ENCODE measurements at regions not wholly inside any gene's neighbourhood (a gene's known extent, or its start where the extent isn't known, plus 50 kb on each side); places are given as distances from the start of the nearest gene placed in this dataset.
"Not testable (repeated sequence)": the region's sequence is repeated elsewhere in the genome, so short reads cannot be mapped to it uniquely, and the experiment has no call there.

DNA sequence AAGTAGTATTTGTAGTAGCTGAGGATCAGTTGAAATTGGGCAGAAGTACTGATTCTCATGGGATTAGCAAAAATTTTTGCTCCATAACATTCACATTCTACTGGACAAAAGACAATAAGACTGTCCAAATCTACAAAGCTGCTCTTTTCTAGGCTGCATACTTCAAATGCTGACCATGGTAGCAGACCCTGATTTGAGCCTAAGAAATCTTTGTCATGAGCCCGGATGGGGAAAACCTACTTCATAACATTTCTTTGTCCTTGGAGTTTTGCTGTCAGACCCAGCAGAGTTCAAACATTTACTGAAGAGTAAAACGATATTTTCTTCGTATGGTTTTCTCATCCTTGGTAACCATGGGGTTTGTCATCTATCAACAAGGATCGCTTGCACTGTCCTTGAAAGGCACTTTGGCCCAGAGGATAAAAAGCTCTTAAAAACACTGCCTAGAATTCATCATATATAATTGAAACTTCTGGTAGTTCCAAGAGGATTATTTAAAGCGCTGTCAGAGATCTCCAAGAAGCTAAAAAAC is 216.9 kb downstream of the CAVIN4 start:
- no peak for FAIRE-seq
- DNase-seq (ENCODE audit: low spot score in 2 of 2) = no peak

DNA sequence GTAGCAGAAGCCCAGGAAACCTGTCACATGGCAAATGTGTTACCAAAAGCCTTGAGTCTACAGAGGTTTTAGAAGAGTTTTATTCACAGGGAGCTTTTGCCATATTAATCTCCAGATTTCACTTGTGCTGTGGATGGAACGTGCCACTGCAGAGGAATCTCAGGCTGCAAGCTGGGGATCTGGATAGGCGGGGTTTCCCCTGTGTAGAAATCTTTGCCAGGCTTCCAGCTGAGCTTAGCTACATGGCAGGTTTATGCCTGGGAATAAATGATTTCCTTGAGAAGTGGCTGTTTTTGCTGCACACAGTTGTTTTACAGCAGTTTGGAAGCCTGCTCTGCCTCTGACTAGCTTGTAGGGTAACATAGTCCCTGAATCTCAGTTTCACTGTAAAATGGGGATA is 224.6 kb upstream of the PLPPR1 start:
- FAIRE-seq (no peak), DNase-seq (ENCODE audit: low spot score in 2 of 2) (no peak)

DNA sequence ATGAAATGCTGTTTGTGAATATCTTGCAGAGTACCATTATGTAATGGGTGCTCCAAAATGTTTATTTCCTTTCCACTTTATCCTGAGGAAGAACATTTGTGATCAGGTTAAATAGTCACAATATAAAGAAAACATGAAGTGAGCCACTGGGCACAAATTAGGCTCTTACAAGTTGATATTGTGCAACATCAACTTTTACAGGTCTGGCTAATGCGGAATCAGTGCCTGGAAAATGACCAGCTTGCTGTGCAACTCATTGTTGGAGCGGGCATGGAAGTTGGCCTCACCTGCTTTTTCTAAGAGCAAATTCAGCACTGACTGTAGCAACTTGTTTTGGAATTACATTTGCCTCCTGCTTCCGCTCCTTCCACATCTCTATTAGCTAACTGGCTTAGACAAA is 216.9 kb upstream of the PLPPR1 start:
- FAIRE-seq (no peak), DNase-seq (ENCODE audit: low spot score in 2 of 2) (no peak)

DNA sequence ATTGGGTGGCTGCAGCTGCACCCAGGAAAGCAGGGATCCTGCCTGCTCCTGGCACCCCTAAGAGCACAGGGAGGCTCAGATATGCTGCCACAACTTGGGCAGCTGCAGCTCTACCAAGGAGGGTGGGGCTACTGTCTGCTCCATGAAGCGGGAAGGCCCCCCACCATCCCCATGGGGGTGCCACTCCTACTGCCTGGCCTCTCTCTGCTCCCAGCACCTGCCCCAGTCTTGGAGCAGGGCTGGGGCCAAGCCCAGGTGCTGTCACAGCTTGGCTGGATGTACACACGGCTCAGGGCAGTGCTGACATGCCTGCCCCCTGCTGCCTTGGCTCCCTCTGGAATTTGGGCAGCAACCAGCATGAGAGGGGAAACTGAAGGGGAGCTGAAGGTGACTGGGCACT is 214.7 kb upstream of the PLPPR1 start:
- no peak for FAIRE-seq
- DNase-seq (ENCODE audit: low spot score in 2 of 2) = no peak

DNA sequence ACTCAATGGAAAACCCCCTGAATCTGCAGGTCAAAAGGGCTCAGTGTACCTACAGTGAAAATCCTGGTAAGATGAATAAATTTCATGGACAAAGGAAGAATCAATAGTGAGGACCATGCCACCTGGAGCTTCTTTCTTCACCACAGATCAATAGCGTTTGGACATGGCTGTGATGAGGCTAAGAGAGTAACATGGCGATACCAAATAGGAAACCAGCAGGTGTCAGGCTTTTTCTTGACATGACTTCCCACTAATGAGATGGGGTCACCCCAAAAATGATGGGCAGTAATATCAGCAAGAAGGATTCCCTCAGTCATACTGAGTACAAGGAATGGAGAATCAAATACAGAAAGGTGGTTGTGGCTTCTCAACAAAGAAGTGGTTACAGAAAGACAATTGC is 208.5 kb upstream of the PLPPR1 start:
- no peak for FAIRE-seq
- DNase-seq (ENCODE audit: low spot score in 2 of 2) = no peak

DNA sequence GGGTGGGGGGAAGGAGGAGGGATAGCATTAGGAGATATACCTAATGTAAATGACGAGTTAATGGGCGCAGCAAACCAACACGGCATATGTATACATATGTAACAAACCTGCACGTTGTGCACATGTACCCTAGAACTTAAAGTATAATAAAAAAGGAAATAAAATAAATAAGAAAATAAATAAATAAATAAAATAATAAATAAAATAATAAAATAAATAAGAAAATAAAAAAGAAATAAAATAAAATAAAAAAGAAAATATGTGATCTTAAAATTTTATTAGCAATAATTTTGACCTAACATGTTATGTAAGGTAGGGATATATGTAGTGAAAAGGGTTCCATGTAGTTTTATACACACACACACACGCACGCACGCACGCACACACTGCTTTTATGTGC is 195.5 kb upstream of the PLPPR1 start:
- not testable (repeated sequence) for DNase-seq (ENCODE audit: low spot score in 2 of 2)
- FAIRE-seq = peak; percentile 93

DNA sequence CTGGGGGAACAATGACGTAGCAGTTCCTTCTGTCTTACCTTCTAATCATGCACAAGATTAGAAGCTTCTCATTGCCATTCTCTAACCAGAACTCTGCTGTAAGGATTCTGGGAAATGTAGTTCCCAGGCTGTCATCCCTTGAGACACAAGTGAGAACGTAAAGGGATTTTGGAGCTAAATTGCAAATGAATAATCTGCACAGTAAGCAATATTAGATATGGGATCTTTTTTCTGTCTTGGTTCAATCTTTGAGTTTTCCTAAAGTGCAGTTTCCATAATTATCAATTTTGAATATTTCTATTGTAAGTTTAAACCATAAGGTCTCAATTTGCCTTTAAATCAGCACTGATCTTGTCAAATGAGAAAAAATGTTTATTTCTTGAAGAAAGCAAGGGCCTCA is 189.7 kb upstream of the PLPPR1 start:
- DNase-seq (ENCODE audit: low spot score in 2 of 2) = no peak
- FAIRE-seq = no peak

DNA sequence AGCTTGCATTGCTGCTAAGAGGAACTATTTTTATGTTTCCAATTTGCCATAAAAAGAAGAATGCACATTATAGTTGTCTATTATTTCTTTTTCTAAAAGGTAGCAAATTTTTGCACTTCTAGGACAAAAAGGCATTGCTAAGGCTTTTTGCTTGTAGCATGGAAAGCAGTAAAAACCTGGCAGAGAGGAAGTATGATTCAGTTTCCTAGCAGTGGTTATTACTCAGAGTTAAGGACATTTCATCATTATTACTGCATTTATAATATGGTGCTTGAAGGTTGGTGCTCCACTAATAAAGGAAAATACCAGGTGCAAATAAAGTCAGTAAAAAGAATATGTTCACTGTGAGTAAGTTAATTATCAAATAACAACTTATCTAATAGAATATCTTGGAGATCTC is 179.8 kb upstream of the PLPPR1 start:
- DNase-seq (ENCODE audit: low spot score in 2 of 2) = no peak
- FAIRE-seq = no peak

DNA sequence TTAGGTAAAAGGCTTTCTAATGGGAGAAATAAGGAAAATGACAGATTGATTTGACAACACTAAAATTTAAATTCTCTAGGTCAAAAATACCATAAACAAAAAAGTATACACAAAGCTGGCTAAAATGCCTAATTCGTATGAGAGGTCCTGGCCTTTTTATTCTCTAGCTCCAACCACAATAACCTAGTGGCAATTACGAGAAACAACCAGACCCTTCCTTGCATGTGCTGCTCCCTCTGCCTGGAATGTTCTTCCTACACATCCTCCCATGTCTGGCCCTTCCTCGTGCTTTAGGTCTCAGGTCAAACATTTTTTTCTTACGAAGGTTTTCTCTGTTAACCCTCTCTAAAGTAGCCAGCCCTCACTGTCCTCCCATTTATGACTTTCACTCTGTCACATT is 176.4 kb upstream of the PLPPR1 start:
- DNase-seq (ENCODE audit: low spot score in 2 of 2) (no peak), FAIRE-seq (no peak)

DNA sequence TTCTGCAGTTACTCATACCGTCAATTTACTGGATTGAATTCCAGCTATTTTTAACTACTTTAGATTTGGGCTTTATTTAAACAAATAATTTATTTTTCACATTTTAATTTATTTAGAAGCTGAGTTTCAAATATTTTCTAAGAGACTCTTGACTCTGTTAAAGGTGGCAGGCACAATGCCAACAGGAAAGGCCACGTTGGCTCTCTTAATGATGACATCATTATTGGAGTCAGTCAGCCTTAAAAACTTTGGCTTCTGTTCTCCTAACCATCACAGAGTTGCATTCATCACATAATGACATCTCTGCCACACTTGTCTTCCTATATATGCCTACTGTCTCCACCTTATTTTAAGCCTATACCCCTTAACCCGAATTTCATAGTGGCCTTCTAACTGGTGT is 172.3 kb upstream of the PLPPR1 start:
- FAIRE-seq (no peak), DNase-seq (ENCODE audit: low spot score in 2 of 2) (no peak)

DNA sequence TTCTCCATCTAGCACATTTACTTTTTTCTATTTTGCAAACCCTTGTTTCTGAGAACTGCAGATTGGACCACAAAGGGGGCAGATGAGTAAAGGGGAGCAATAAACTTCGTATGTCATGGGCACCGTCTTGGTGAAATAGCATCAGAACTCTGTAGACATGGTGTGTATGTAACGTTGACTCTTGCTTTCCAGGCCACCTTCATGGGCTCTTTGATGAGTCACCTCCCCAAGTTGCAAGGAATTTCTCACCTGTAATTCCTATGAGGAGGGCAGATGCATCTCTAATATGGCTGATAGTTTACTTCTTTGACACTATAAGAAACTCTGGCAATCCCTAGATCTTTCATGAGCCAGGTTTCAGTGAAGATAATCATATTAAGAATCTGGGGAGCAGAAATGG is 163.4 kb upstream of the PLPPR1 start:
- FAIRE-seq = no peak
- no peak for DNase-seq (ENCODE audit: low spot score in 2 of 2)

DNA sequence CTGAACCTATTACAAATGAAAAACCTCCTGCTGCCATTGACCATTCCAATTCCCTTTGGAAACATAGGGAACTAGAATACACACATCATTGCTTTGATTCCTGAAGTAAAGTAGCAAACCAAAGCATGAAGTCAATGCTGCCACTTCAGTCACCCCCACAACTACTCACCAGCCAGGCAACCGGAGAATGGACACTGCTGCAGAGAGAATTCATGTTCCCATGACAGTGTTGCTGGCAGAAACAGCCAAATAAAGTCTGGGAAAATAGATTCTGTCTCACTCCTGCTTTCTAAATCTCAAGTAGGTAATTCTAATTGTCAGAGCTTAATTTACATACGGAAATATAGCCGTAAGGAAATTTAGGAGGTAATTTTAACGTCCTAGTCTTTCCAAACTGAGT is 162.9 kb upstream of the PLPPR1 start:
- FAIRE-seq (no peak), DNase-seq (ENCODE audit: low spot score in 2 of 2) (no peak)

DNA sequence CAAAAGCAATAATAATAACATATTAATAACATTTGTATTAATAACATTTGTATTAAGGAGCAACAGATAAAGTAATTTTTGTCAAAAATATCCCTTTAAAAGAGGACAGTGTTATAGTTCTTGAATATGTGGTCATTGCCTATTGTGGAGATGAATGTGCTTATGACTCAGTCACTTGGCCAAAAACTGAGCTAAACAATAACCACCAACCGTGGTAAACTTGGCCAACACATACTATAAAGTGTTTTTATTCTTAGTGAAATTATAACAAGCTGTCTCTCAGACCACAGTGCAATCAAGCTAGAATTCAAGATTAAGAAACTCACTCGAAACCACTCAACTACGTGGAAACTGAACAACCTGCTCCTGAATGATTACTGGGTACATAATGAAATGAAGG is 159.2 kb upstream of the PLPPR1 start:
- FAIRE-seq (no peak), DNase-seq (ENCODE audit: low spot score in 2 of 2) (no peak)

DNA sequence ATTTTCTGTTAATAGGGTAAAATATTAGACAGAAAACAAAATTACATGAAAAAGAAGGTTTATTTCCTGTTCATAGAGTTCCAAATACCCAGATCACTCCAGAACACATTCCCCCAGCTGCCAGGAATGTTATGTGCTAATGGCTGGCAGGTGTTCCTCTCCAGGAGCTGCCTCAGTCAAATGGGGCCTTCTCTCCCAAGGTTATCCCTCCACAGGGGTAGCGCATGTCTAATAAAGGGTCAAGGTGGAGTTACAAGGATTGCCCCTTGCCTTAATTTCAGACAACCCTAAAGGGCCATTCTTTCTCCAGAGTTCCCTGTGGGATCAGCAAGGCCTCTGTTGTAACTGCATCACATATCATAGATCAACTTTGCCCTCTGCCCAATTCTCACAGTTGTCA is 148.6 kb upstream of the PLPPR1 start:
- DNase-seq (ENCODE audit: low spot score in 2 of 2) (no peak), FAIRE-seq (no peak)

DNA sequence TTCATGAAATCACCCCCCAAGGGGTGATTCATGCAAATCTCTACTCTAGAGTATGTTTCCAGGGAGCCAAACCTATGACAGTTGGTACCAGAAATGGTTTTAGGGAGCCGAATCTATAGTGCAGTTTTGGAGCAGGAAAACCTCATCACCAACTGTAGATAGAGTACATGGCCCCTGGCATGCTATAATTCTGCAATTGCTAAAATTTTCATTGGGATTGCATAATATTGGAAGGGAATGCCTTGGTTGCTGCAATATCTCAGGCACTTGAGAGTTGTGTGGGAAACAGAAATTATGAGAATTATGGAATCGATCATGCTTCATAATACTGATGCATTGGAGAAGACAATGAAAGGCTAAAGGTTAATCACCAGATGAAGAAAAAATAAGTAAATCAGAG is 148.2 kb upstream of the PLPPR1 start:
- DNase-seq (ENCODE audit: low spot score in 2 of 2) (no peak), FAIRE-seq (no peak)

DNA sequence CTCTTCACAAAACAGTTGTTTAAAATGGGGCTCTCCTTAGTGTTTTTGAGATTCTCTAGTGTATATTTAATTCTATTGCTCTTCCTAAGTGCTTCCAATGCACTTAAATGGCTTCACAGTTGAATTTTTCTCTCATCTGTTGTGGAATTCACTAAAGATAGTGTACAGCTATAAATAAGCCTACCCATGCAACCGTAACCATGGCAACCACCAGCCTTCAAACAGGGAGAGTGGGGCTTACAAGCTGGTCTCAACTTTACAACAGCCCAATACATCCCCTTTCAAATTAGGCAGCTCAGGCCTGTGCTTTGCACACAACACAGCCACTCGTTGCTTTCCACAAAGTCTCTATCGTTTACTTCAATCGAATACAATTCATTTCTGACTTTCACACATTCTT is 144.0 kb upstream of the PLPPR1 start:
- FAIRE-seq = no peak
- DNase-seq (ENCODE audit: low spot score in 2 of 2) = peak in 1 of 2 donors; percentile 3

DNA sequence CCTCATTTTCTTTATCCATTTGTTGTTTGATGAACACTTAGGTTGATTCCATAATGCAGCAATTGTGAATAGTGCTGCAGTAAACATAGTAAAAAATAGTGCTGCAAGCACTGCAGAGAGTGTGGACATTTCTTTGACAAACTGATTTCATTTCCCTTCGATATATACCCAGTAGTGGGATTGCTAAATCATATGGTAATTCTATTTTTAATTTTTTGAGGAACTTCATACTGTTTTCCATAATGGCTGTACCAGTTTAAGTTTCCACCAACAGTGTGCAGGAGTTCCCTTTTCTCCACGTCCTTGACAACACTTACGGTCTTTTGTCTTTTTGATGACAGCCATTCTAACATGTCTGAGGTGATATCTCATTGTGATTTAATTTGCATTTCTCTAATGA is 138.2 kb upstream of the PLPPR1 start:
- FAIRE-seq = no peak

DNA sequence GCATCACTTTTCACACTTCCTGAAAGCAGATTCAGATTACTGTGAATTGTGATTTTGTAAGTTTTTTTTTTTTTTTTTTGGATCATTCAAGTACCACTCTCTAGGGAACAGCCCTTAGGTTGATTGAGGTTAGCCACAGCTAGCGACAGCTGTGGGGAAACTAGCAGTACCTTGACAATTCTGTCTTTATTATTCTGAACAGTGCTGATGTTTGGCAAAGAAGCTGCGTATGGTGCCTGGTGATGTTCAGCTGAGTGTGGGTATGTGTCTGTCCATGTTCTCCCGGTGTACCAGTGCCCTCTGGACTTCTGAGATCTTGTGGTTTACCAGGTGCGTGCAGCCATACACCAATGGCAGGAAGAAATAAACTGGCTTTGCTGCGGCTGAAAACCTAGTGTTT is 117.3 kb upstream of the PLPPR1 start:
- no peak for DNase-seq (ENCODE audit: low spot score in 2 of 2)
- no peak for FAIRE-seq

More for the DNA sequence above, 138.2 kb upstream of the PLPPR1 start:
- no peak for DNase-seq (ENCODE audit: low spot score in 2 of 2)

DNA sequence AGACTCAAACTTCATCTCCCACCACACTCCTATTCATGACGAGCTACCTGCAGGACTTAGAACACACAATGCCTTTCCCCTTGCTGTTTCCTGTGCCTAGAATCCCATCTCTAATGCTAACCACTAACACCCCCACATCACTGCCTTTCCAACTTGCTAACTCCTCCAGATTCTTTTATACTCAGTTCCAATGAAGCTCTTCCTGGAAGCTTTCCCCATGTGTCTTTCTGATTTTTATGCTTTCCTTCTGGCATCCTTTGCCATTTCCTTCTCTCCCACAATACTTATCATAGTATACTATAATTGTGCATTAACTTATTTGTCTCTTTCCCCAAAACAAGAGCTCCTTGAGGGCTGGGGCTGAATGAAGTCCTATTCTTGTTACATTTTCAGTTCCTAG is 115.3 kb upstream of the PLPPR1 start:
- no peak for DNase-seq (ENCODE audit: low spot score in 2 of 2)
- FAIRE-seq = no peak

DNA sequence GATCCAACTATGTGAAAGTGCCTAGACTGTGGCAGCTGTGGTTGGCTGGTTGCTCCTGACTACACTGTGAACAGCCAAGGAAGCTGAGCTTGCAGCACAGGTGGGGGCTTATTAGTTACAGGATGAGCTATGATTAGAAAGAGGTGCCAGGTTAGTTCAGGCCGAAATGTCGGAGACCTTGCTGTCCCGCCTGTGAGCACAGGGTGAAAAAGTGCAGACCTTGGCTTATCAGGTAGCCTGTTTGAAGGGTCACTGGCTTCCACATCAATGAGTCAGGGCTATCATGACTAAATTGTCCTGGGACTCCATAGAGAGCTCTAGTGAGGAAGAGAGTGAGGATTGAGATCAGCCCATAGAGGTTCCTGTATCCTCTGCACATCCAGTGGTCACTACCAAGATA is 114.3 kb upstream of the PLPPR1 start:
- DNase-seq (ENCODE audit: low spot score in 2 of 2) = no peak
- FAIRE-seq = no peak

DNA sequence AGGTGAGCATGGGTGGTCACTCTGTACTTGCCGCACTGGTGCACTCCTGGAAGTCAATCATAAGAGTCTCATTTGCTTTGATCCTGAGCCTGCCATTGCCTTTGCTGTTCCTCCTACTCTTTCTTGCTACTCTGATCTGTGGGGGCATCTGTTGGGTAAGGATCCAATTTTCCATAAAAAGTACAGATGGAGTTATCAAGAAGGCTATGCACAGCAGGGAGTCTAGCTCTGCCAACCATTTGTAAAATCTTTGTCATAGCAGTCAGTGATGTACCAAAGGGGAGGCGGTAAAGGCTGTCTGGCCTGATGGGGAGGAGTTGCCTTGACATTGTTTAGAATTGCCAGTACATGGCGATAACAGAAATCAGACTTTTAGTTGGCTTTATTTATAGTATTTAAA is 109.0 kb upstream of the PLPPR1 start:
- FAIRE-seq (no peak), DNase-seq (ENCODE audit: low spot score in 2 of 2) (no peak)

DNA sequence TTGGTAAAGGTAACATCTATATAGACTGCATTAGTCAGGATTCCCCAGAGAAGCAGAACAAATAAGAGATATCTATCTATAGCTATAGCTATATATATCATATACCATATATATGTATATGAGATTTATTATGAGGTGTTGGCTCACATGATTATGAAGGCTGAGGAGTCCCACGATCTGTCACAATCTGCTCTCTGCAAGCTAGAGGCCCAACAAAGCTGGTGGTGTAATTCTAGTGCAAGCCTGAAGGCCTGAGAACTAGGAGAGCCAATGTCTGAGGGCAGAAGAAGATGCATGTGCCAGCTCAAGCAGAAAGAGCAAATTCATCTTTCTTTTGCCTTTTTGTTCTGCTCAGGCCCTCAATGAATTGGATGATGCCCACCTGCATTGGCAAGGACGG is 102.2 kb upstream of the PLPPR1 start:
- FAIRE-seq = no peak
- no peak for DNase-seq (ENCODE audit: low spot score in 2 of 2)

DNA sequence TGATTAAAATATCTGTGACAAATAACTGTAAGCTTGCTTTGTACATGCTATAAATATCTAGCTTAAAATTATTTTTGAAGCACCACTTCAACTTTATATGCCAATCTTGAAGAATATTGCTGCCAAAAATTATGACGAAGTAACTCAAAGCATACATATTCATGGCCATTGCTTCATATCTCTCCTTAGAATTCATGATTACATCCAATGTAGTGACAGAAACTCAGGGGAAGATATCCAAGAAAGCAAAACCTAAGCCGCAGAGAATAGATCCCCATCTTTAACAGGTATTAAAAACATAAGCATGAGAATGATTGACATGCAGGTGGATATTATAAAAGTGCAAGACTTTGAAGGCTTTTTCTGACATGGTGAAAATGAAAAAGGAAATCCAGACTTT is 100.8 kb upstream of the PLPPR1 start:
- FAIRE-seq = no peak
- DNase-seq (ENCODE audit: low spot score in 2 of 2) = no peak

DNA sequence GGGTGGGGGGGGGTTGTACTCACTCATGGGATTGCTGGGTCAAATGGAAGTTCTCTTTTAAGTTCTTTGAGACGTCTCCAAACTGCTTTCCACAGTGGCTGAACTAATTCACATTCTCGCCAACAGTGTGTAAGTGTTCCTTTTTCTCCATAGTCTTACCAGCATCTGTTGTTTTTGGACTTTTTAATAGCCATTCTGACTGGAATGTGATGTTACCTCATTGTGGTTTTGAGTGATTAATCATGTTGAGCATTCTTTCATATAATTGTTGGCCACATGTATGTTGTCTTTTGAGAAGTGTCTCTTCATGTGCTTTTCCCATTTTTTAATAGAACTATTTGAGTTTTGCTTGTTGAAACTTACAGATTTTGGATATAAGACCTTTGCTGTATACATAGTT is 94.9 kb upstream of the PLPPR1 start:
- FAIRE-seq = no peak
- DNase-seq (ENCODE audit: low spot score in 2 of 2) = no peak
